Mesenteric fat pad (tissue), 1 donor: ENCODE measurements at regions not wholly inside any gene's neighbourhood (a gene's known extent, or its start where the extent isn't known, plus 50 kb on each side); places are given as distances from the start of the nearest gene placed in this dataset.
"Not testable (repeated sequence)": the region's sequence is repeated elsewhere in the genome, so short reads cannot be mapped to it uniquely, and the experiment has no call there.

Experiments used
- DNase-seq: peaks from one replicate; pipeline ENCODE4 v3.0.0-alpha.2; 2020; ENCODE audit warnings: low spot score
- donor health status: DM: yes; HTN: yes; CAD: no.

DNA sequence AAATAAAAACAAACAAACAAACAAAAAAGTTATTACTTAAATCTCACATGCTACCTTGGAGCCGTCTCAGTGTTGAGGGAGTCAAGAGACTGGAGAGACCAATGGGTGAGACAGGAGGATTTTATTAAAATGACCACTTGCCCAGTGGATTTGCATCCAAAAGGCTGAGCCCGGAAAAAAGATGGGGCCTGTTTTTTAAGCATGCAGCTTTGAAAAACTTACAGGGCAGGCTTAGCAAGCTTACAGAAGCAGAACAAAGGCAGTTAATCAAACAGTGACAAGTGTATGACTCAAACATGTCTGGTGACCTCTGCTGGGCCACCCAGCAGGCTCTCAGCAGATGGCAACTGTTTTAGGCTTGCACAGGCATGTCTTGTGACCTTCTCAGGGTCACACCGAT lies 82.5 kb downstream of the POTEH start:
- not testable (repeated sequence) for DNase-seq

GRCh38 chr22:15775118-15775517 lies 85.3 kb downstream of the POTEH start:
- not testable (repeated sequence) for DNase-seq

DNA sequence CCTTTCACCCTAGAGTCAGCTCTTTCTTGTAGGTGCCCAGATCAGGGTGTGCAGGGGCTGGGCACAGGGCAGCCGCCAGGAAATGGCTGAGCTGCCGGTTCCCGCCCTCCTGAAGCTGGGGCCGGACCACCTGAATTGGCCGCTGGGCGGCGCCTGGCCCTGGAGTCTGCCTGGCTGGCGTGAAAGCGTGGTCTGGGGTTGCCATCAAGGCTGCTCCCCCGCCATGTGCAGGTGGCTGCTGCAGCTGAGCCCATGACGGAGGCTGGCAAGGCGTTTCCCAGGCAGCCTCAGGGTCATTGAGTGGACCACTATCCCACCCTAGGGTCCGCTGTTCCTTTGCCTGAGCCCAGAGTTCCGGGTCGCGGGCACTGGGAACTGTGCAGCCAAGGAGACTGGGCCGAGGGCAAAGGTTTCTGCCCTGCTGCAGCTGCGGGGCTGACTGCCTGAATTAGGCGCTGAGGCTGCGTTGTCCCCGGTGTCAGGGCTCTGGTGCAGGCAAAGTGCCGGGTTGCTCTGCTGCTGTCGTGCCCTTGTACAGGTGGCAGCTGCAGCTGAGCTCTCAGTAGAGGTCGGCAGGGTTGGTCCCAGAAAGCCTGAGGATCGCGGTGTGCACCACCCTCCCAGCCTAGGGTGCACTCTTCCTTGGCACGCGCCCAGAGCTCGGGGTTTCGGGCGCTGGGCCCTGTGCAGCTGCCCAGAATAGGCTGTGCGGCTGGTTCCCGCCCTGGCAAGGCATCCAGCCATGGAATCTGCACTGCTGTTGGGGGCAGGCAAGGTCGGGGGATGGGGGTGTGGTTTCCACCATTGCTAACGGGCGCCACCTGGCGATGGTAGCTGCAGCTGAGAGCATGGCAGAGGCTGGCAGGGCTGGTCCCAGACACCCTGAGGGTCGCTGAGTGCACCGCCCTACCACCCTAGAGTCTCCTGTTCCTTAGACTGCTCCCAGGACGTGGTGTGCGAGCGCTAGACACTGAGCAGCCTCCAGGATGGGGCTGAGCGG lies 86.1 kb downstream of the POTEH start:
- DNase-seq = peak; percentile 85

DNA sequence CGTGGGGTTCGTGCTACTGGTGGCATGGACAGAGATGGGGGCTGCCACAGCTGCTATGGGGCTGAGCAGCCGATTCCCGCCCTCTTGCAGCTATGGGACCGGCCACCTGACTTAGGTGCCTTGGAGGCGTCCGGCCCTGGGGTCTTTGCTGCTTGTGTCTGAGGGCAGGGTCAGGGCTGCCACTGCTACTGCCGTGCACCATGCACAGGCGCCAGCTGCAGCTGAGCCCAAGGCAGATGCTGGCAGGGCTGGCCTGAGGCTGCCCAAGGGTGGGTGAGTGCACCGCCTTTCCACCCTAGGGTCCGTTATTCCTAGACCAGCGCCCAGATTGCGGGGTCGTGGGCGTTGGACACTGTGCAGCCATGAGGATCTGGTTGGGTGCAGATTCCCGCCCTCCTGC lies 86.9 kb downstream of the POTEH start:
- DNase-seq = not testable (repeated sequence)

DNA sequence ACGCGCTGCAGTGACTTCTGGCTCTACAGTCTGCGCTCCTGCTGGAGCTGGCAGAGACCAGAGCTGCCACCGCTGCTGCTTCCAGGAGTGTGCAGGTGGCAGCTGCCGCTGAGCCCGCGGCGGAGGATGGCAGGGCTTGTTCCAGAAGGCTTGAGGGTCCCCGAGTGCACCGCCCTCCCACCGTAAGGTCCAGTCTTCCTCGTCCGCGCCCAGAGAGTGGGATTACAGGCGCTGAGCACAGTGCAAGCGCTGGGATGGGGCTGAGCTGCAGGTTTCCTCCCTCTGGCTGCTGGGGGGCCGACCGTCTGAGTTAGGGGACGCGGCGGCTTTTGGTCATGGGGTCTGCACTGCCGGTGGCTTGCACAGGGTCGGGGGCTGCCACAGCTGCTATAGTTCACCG lies 87.3 kb downstream of the POTEH start:
- not testable (repeated sequence) for DNase-seq

GRCh38 chr22:15777557-15777956 lies 87.7 kb downstream of the POTEH start:
- not testable (repeated sequence) for DNase-seq

- not testable (repeated sequence) for DNase-seq
Measured at GRCh38 chr22:15778366-15778765, 88.5 kb downstream of the POTEH start.

DNA sequence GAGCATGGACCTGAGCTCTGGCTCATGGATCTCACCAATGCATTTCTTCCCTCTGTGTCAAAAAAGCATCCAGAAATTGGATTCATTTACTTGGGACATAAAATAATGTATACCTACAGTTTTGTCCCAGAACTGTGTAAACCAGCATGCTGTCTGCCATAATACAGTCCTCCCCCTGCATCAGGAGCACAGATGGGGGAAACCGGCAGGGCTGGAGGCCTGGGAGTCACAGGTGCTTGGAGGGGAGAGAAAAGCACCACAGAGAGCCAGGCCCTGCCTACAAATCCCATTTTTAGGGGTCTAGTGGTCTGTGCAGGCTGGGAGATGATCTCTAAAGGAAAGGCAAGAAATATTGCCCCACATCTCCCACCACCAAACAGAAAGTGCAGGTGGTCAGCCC lies 91.8 kb downstream of the POTEH start:
- not testable (repeated sequence) for DNase-seq

- not testable (repeated sequence) for DNase-seq
Measured at GRCh38 chr22:15782933-15783332, 93.1 kb downstream of the POTEH start.

GRCh38 chr22:15784383-15785085 lies 94.7 kb downstream of the POTEH start:
- not testable (repeated sequence) for DNase-seq

DNA sequence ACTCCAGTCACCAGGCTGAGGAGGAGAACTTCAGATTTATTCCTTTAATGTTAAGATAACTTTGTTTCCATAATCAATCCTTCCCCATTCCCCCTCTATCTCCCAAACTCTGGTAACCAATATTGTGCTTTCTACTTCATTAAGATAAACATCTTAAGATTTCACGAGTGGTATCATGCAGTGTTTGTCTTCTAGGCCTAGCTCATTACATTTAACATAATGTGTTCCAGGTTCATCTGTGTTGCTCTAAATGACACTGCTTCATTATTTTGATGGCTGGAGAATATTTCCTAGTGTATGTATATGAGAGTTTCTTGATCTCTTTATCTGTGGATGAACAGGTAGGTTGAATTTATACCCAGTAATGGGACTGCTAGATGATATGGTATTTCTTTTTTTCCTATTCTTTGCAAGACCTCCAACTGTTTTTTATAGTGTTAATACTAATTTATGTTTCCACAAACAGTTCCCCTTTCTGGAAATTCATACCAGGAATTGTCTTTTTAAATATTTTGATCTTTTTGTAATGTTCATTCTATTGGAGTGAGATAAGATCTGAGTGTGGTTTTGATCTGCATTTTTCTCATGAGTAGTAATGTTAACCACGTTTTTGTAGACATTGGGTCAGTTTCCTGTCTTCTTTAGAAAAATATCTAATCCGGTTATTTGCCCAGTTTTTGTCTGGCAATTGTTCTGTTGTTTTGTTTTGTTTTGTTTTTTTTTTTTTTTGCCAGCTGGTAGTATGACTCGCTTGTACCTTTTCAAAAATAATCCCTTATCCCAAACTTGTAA lies 97.3 kb downstream of the POTEH start:
- DNase-seq = not testable (repeated sequence)

DNA sequence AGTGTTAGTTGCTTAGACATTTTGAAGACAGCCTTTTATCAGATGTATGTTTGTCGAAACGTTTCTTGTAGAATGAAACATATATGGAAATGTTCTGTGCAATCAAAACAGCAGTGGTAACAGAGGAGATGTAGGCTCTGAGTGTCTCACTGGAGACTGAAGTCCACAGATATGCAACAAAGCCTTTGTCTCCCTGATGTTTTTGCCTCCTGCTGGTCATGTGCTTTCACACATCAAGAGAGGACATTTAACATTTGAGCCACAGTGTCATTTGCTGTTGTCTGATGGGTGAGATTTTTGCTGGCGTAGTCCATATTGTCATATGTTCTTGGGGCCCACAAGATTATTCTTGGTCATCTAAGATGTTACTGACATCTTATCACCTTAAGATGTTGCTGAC lies 101.7 kb downstream of the POTEH start:
- DNase-seq = not testable (repeated sequence)

DNA sequence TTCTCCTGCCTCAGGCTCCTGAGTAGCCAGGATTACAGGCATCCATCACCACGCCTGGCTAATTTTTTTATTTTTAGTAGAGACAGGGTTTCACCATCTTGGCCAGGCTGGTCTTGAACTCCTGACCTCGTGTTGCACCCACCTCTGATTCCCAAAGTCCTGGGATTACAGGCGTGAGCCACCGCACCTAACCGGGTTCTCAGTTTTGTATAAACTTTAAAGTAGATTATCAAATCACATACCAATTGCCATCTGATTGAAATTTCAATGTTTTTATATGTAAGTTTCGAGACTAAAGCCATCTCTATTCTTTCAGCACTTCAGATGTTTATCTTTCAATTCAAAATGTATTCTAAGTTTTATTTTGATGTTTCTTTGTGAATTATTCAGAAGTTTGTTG lies 110.1 kb downstream of the POTEH start:
- DNase-seq = not testable (repeated sequence)

GRCh38 chr22:15811141-15811540 lies 121.3 kb downstream of the POTEH start:
- not testable (repeated sequence) for DNase-seq

DNA sequence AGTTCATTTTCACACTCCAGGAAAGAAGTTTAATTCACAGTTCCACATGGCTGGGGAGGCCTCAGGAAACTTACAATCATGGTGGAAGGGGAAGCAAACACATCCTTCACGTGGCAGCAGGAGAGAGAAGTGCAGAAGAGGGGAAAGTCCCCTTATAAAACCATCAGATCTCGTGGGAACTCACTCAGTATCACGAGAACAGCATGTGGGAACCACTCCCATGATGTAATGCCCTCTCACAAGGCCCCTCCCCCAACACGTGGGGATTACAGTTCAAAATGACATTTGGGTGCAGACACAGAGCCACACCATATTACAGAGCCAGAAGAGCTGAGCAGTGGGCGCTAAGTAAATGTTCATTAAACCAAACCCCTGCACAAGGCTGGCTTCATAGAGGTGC lies 126.0 kb downstream of the POTEH start:
- not testable (repeated sequence) for DNase-seq

- DNase-seq = not testable (repeated sequence)
Measured at GRCh38 chr22:15816470-15816869, 126.6 kb downstream of the POTEH start.

- not testable (repeated sequence) for DNase-seq
Measured at GRCh38 chr22:15817264-15817663, 127.4 kb downstream of the POTEH start.

DNA sequence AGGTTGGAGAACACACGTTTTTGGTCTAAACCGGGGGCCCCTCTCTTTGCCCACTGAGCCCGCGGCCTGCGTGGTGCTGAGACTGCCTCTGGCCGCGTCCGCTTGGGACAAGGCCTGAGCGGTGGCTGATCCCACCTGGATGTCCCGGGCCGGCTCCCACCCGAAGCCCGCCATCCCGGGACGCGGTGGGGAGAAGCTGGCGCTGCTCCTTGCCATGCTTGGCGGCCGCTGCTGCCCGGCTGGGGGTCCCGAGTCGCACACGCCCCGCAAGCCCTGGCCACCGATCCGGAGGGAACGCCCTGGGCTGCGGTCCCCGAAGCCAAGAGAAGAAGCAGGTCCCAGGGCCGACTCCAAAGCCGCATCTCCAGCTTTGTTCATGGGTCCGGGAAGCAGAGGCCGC lies 130.1 kb downstream of the POTEH start:
- DNase-seq = not testable (repeated sequence)

DNA sequence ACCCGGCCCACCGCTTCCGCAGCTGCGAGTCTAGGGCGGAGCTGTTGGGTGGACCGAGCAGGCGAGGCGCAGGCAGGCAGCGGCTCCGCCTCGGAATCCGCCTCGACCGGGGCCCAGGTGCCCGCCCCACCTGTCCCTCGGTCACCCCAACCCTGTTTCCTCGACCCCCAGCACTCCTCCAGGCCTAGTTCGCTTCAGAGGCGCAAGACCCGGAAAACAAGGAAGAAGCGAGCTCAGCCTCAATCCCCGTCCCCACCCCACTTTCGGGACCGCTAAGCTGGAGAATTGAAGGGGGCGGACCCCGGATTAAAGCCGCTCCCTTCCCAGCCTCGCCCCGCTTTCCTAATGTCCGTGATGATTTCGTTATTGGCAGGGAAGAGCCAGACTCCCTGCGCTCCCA lies 131.3 kb downstream of the POTEH start:
- DNase-seq = not testable (repeated sequence)

DNA sequence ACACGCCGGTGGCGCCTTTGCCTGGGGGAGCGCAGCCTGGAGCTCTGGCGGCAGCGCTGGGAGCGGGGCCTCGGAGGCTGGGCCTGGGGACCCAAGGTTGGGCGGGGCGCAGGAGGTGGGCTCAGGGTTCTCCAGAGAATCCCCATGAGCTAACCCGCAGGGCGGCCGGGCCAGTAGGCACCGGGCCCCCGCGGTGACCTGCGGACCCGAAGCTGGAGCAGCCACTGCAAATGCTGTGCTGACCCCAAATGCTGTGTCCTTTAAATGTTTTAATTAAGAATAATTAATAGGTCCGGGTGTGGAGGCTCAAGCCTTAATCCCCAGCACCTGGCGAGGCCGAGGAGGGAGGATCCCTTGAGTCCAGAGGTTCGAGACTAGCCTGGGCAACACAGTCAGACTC lies 132.2 kb downstream of the POTEH start:
- not testable (repeated sequence) for DNase-seq

DNA sequence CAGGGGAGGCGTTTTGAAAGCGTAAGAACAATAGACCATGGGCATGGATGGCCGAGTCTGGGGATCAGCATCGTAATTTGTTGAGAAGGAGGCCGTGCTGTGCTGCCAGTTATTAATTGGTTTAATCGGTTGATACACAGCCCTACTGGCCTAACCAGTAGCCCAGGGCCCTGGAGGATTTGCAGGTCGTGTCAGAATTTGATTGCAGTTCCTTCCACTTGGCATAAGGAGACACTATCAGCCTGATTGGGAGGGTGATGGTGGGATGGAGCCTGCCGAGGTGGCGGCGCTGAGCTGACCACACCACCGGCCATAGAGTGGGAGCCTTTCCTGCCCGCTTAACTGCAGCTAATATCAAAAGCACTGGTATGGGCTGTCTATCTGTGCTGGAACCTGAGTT lies 133.4 kb downstream of the POTEH start:
- DNase-seq = not testable (repeated sequence)
